Left forelimb (tissue), 1 donor: ENCODE measurements at regions not wholly inside any gene's neighbourhood (a gene's known extent, or its start where the extent isn't known, plus 50 kb on each side); places are given as distances from the start of the nearest gene placed in this dataset.

Experiments used
- DNase-seq: peaks from one replicate; pipeline ENCODE4 v3.0.0-alpha.2; 2018; ENCODE audit warnings: low spot score

DNA sequence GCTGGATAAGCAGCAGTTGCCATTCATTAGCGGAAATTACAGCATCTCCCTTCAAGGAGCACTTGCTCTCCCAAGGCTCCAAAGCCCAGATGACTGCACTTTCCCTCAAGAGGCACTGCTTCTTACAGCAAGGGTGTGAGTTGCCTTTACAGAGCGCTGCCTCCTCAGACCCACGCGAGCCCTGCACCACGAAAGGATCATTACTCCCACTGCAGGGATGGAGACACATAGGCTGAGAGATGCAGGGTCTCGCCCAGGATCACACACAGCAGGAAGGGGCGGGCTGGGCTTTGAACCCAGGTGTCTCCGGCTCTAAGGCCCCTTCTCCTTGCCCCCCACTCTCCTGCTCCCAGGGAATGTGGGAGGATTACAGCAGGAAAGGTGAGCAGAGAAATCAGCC, 405.5 kb downstream of the MATN1 start:
- peak; percentile 25 for DNase-seq

DNA sequence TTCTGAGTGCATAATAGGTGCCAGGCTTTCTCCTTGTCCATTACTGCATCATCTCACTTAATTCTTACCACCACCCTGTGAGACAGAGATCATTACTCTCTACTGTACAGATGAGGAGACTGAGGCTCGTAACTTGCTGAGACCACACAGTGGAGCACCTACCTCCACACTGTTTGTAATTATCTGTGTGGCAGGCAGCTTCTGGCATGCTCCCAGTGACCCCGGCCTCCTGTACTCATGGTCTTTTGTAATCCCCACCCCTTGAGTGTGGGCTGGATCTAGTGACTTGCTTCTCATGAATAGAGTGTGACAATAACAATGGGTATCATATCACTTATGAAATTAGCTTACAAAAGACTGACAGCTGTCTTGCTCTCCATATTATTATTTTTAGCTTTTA, 407.3 kb downstream of the MATN1 start:
- peak; percentile 14 for DNase-seq

DNA sequence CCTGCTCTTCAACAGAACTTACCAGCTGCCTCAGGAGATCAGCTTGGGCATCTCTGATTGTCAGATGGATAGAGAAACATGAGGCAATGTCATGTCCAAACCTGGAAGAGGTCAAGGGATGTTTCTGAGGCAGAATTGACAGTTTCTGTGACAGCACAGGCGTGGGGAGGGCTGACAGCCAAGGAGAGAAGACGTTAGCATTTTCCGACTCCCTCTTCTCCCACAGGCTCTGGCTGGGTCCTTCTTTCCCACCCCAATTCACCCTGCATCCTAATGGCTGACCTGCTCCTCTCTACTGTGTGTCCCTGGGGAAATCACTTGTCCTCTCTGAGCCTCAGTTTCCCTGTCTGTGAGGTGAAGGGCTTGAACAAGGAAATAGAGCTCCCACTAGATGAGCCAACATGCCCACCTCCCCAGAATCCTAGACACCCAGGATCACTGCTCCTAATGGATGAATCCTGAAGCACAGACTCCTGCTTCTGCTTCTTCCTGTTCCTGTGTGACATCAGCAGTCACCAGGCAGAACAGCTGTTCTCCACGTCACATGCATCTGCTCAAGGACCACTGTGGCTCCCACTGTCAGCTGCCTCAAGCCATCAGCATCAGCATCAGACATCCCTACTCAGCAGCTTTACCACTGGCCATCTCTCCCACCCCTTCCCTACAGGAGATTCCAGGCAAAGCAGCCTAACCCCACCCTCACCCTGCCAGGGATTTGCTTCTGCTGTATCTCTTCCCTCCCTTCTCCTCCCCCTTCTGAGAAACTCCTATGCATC, 408.0 kb downstream of the MATN1 start:
- DNase-seq = peak; percentile 33

DNA sequence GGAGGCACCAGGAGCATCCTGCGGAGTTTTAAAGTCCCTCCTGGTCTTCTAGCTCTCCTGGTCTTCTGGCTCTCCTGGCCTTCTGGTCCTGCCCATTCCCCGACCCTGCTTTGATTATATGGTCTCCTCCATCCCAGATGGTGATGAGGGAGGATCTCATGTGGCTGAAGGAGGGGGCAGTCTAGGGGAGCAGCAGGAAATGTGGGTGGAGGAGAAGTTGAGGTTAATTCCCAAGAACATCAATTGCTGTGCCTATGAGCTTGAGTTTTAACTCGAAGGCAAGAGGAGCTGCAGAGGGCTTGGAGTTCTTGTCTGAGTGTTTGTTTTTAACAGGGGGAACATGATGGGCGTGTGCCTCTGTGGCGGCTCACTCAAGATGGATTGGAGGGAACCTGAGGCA, 408.8 kb downstream of the MATN1 start:
- peak; percentile 34 for DNase-seq

DNA sequence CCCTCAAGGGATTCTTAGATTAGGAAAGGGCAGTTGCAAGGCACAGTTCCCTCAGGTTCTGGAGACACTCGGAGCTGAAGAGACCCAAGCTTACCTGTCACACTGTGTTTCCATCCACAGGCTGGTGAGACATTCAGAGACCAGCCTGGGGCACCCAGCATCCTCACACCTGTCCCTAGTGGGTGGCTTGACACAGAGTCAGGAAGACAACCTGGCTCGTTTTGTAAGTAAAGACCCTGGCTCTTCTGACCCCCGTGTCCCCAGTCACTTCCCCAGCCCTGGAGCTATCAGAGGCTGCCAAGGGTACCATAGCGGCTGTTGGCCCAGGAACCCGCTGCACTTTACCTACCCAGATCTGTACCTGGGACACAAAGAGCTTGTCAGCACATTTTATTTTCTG, 409.8 kb downstream of the MATN1 start:
- DNase-seq = peak; percentile 30

DNA sequence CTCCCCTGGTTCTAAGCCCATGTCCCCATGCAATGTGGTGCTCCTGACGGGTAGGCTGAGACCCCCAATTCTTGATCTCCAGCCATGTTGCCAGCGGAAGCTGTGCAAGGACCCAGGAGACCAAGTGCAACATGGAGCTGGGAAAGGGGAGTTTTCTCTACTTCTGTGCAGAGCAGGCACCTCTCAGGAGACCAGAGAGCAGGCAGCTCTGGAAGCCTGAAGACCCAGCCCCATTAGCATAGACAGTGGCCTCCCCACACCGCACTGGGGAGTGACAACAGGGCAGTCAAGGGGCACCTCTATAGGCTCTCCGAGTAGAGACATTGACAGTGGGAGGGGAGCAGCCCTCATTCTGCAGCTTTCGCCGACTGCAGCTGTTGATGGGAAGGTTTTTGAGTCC, 410.2 kb downstream of the MATN1 start:
- peak; percentile 36 for DNase-seq

DNA sequence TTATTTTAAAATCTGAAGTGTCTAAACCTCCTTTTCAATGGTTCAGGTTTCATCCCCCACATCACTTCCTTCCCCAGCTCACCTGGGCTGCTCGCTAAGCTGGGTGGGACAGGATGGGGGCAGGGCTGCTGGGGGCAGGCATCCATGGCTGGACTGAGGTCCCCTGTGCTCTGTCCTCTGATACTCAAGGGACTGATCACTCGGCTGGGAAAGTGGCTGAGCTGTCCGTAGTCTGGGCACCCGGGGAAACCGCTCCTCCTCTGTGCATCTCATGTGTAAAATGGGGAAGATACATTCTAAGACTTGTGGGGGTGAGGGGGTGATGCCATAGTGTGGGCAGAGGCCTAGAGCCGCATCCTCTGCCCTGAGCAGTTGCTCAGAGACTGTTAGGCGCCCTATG, 411.2 kb downstream of the MATN1 start:
- peak; percentile 22 for DNase-seq

DNA sequence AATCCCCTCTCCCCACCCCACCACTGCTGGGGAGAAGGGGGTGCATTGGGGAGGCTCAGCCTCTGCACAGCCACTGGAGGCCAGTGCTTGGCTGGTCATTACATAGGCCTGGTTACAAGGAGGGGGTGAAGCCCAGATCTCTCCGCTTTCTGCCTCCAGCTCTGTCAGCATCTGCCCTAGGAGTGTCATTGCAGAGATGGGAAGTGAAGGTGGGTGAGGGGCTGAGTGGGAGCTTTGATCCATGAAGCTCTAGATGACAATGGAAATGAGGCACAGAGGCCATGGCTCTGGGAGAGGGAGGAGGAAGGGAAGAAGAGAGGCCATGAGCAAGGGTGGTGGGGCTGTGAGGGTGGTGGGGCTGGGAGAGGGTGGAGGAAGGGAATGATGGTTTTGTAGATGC, 411.6 kb downstream of the MATN1 start:
- DNase-seq = peak; percentile 51

DNA sequence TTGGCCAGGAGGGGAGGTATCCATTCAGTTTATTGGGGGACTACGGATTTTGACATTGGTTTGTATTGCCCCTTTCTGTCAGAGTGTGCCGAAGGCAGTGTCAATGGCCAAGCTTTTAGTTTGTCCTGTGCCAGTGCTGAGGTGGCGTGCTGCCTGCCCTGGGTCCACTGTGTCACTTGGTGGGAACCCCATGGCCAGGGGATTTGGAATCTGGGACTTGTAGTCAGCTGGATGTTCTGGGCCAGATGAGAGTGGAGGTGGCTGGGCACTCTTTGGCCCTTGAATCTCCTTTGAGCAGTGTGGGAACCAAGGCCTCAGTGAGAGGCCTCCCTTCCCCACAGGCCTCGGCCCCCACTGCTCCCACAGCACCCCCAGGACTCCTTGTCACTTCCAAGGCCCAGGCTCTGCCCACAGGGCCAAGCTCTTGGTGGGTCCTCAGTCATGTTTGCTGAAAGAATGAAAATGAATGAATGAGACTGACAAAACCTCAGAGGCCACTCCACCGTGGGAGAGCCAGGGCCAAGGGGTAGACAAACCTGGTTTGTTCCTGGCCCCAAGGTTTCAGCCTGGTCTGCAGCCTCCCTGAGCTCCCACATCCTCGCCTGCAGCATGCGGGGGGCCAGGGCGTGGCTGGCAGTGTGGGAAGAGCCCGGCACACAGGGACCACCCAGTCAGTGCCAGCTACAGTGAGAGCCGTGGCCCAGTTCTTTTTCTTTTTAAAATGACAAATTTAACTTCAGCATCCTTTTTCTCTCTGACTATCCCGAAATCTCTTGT, 412.2 kb downstream of the MATN1 start:
- DNase-seq = peak; percentile 41

DNA sequence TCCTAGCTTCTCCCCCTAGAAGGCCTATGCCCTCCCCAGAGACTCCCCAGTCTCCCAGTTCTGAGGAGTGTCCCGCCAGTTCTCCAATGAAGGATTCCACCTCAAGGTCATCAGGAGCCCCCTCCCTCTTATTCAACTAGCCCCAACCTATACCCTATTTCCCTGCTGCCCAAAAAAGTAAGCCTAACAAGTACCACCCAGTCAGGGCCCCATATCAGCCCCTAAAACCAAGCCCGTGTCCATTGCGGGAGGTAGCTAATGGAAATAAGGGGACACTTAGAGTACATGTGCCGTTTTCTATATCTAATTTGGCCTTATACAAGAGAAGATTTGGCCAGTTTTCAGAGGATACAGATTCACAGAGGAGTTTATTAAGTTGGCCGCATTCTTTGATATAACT, 416.2 kb downstream of the MATN1 start:
- peak; percentile 12 for DNase-seq

DNA sequence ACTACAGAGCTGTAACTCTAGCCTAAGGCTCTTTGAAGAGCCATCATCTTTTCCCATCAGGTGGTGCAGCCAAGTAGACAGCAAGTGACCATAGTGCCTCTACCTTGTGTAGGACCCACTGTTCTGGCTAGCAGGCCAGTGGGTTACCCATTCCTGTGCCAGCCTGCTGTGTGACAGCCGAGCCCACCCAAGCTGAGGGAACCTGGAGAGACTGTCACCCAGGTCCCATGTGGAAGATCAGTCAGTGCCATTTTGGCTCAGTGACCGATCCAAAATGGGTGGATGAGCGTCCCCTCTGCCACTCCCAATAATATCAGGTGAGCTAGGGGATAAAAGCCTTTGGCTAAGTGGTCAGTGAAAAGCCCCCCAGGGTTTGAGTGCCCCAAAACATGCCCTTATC, 417.9 kb downstream of the MATN1 start:
- DNase-seq = peak; percentile 47

DNA sequence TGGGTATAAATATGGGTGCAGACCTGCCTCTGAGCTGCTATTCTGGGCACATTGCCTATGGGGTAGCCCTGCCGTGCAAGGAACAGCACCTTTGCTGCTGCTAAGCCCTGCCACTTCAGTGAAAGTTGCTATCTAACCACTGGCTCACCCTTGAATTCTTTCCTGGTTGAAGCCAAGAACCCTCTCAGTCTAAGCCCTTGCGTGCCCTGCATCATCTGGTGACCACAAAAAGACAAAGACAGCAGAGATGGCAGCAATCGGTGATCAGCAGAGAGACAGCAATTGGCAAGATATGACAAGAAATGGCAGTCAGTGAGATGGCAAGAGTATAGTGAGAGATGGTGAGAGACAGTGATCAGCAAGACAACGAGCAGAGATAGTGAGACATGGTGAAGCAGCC, 418.3 kb downstream of the MATN1 start:
- DNase-seq = peak; percentile 14

DNA sequence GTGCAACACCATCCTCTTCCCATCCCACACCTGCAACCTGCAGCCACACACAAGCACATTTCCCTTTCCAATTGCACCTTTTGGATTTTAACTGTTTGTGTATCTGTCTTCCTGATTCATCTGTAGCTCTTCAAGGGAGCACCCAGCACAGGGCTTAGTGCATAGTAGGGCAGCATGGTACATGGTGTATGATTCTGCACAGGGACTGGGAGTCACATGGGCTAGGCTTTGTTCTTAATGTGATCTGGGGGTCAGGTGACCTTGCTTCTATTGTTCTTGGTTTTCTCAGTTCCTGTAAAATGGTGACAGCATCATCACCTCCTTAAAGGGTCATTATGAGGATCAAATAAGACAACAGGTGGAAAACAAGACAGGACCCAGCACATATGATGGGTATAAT, 419.3 kb downstream of the MATN1 start:
- DNase-seq = no peak

DNA sequence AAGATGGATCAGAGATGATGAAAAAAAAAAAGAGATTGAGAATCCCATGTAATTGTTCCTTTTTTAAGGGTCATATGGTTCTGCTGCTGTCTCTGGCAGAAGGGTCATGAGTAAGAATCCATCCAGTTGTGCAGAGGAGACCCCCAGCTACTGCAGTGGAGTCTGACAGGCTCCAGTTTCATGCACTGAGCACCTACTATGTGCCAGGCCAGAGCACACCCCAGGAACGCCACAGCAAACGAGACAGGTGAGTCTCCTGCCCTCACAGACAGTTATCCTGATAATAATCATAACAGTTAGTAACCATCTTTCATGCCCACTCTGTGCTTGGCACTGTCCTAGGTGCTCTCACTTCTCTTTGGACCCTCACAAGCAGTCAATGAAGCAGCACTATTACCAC, 420.0 kb downstream of the MATN1 start:
- peak; percentile 20 for DNase-seq

DNA sequence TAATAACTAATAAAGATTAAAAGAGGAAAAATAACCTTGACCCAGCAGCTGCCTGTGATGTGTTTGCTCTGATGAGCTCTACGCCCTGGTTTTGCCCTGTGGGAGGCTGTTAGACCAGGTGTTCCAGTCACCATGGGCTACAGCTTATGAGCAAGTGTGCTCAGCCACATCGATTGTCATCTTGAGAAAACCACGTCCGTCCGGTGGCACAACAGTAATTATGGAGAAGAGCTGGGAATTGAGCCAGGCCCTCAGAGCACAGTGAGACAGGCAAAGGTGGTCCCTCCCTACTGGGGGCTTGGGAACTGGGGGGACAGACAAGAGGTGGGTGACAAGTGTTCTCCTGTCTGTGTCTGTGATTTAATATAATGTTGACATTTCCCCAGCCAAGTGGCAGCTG, 420.5 kb downstream of the MATN1 start:
- DNase-seq = peak; percentile 36

DNA sequence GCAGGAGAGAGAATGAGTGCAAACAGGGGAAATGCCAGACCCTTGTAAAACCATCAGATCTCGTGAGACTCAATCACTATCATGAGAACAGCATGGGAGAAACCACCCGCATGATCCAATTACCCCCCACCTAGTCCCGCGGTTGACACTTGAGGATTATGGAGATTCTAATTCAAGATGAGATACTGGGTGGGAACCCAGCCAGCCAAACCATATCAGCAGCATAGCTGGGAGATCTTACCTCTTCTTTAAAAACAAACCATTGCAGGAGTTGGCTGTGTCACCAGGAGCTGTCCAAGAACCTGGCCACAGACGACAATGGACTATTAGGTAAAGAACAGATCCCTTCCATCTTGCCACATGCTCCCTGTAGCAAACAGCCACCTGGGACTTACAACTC, 422.7 kb downstream of the MATN1 start:
- DNase-seq = peak; percentile 11

DNA sequence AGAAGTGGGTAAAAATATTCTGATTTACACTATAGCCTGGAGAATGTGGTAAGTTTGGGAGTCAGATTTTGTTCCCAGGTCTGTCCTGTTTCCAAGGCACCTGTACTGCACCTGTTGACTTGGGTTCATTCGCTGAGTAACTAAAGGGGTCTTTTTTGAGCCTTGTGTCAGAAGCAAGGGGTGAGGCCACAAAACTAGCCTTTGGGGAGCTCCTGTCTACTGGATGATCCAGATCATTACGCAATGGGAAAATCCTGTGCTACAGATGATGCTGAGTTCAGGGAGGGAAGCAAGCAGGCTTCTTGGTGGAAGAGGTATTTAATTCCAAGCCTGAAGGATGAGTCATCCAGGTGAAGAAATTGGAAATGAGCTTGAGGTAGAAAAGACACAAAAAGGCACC, 424.0 kb downstream of the MATN1 start:
- DNase-seq = peak; percentile 28

DNA sequence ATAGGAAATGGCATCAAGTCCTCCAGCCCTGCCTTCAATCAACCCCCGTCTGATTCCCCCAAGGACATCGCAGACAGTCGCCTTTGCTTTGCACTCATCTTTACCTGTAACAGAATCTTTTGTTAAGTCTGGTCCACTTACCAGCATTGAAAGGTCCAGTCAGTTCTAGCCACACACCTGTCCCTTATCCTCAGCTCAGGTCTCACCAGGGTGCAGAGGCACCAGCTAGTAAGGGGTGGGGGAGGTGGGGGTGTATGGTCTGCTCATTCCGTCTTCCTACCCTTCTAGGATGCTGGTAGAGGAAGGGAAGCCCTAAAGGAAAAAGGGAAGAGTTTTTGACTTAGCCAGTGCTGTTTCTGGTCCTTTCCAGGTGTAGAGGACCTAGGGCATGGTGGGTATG, 427.7 kb downstream of the MATN1 start:
- DNase-seq = peak; percentile 11

DNA sequence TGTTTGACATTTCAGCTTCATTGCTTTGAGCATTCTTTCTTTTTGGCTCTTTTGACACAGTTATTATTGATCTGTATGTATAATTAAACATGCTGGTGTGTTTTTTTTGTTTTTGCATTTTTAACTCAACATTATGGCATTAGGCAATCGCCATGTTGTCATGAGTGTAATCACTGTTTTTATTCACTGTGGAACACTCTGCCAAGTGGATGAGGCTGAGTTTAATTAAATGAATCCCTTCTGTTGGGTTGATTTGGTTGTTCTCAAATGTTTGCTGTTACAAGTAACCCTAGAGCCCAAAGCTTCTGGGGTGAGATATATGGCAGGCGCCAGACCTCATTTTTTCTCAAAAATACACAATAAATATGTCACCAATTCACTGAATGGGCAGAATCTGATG, 428.1 kb downstream of the MATN1 start:
- DNase-seq = no peak

DNA sequence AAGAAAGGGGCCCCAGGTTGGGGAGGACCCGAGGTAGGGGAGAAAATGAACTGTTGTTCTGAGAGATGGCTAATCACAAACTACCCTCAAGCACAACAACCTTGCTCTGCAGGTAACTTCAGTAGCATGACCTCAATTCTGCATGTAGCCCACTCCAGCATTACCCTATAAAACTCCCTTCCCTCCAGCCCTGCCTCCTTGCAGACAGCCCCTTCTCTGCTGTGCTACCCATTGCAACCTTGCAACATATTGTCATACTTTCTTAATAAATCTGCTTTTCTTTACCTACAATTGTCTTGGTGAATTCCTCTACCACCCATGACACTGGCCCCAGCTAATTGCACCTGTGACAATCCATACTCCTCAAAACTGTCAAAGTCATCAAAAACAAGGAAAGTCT, 428.9 kb downstream of the MATN1 start:
- no peak for DNase-seq

DNA sequence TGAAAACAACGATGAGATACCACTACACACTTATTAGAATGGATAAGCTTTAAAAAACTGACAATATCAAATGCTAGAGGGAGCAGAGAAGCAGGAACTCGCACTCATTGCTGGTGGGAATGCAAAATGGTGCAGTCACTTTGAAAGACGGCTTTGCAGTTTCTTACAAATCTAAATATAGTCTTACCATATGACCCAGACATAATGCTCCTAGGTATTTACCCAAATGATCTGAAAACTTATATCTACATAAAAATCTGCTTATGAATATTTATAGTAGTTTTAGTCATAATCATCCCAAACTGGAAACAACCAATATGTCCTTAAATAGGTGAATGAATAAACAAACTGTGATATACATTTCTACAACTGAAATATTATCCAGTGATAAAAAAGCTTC, 430.9 kb downstream of the MATN1 start:
- no peak for DNase-seq

DNA sequence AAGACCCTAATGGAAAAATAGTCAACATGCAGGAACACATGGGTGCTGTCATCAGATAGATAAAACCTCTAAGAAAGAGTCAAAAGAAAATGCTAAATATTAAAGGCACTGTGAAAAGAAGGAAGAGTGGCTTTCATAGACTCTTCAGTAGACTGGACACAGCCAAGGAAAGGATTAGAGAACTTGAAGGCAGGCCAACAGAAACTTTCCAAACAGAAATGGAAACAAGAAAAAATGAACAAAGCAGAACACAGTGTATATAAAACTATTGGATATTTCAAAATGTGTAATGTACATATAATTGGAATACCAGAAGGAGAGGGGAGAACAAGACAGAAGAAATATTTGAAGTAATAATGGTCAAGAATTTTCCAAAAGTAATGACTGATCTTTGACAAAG, 431.9 kb downstream of the MATN1 start:
- DNase-seq = no peak

DNA sequence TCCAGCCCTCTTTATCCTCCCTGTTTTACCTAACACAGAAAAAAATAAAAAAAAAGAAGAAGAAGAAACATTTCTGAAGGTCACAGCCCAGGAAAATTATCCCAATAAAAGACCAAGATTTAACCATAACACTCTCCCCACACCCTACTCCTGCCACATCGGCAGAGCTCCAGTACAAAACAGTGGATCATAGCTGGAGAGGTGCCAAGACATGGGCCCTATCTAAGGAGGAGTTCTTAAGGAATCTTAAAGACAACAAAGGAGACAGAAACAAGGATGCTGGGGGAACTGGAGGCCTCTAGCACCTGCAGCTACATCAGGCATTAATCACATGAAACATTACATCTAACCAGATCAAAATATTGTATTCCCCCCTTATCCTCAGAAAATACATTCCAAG, 432.8 kb downstream of the MATN1 start:
- DNase-seq = peak; percentile 11

DNA sequence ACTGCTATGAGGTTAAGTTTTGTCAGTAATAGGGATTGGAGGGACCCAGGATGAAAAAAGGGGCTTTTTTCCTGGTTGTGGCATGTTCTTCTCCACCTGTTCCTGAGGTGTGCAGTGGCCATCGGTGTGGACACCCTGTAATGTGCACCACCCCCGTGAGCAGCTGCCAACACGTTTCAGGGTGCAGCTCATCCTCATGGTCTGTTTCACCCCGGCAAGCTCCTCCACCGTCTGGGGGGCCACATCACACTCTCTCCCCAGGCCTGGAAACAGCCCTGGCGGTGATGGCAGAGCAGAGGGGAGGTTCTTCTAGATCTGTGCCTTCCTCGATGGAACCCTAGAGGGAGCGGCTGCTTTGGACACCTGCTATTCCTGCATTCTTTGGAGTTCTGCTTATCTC, 435.4 kb downstream of the MATN1 start:
- DNase-seq = peak; percentile 40
